OCI-LY7 (cell line): ENCODE measurements at regions not wholly inside any gene's neighbourhood (a gene's known extent, or its start where the extent isn't known, plus 50 kb on each side); places are given as distances from the start of the nearest gene placed in this dataset.
"Not testable (repeated sequence)": the region's sequence is repeated elsewhere in the genome, so short reads cannot be mapped to it uniquely, and the experiment has no call there.

Source experiments
- BruUV-seq: library from RNA; stranded (reverse); fragments of 400-500 nt; replicated peaks from 2 replicates; lab custom pipeline; 2021; lab: Mats Ljungman, UMichigan
- CTCF ChIA-PET: fragments of 300-600 bp; sonication (Branson Sonifier 250); formaldehyde crosslinking; loops from one replicate; lab custom pipeline; 2022; ENCODE audit warnings: antibody characterized with exemption; ENCODE audit not compliant: unreplicated experiment; lab: Charles Lee
- POLR2A ChIA-PET: fragments of 300-600 bp; sonication (Branson Sonifier 250); formaldehyde crosslinking; loops from one replicate; lab custom pipeline; 2022; ENCODE audit warnings: antibody characterized with exemption; lab: Charles Lee
- DNase-seq: peaks from one replicate; pipeline ENCODE4 v3.0.0-alpha.2; 2015; ENCODE audit warnings: low spot score
- H2AFZ ChIP-seq: fragments of 200-600 bp; sonication (generic), shearing (Covaris generic); 2 replicates; pipeline ENCODE4 v1.6.1; 2014; ENCODE audit warnings: mild to moderate bottlenecking, antibody characterized with exemption, low read length, moderate library complexity
- H3K27ac ChIP-seq: fragments of 200-600 bp; sonication (generic); 2 replicates; pipeline ENCODE4 v1.5.1; 2014; ENCODE audit warnings: mixed run types, low read depth, mild to moderate bottlenecking, moderate library complexity, low read length, inconsistent platforms; ENCODE audit not compliant: poor library complexity, severe bottlenecking
- H3K36me3 ChIP-seq: fragments of 200-600 bp; sonication (generic); 2 replicates; pipeline ENCODE4 v1.6.1; 2014; ENCODE audit warnings: mild to moderate bottlenecking, antibody characterized with exemption, low read length, moderate library complexity, mixed read lengths; ENCODE audit not compliant: insufficient read depth
- H3K4me1 ChIP-seq: fragments of 200-600 bp; sonication (generic); 2 replicates; pipeline ENCODE4 v1.5.1; 2014; ENCODE audit warnings: mild to moderate bottlenecking, low read length; ENCODE audit not compliant: insufficient read depth, poor library complexity, severe bottlenecking
- H3K4me2 ChIP-seq: fragments of 200-600 bp; sonication (generic); 2 replicates; pipeline ENCODE4 v1.6.1; 2014; ENCODE audit warnings: mild to moderate bottlenecking, low read length
- H3K4me3 ChIP-seq: fragments of 200-600 bp; sonication (generic); 2 replicates; pipeline ENCODE4 v1.5.1; 2014; ENCODE audit warnings: mild to moderate bottlenecking, low read depth, low read length; ENCODE audit not compliant: poor library complexity, severe bottlenecking
- H3K79me2 ChIP-seq: fragments of 200-600 bp; sonication (generic); 2 replicates; pipeline ENCODE4 v1.6.1; 2016; ENCODE audit warnings: low read depth, mild to moderate bottlenecking, low read length, moderate library complexity, mixed read lengths; ENCODE audit not compliant: insufficient read depth
- H3K9me2 ChIP-seq: fragments of 200-600 bp; sonication (generic); 2 replicates; pipeline ENCODE4 v1.6.1; 2016; ENCODE audit warnings: mild to moderate bottlenecking, low read length, mixed read lengths; ENCODE audit not compliant: insufficient read depth
- H3K9me3 ChIP-seq: fragments of 200-600 bp; sonication (generic); 2 replicates; pipeline ENCODE4 v1.6.1; 2014; ENCODE audit warnings: mild to moderate bottlenecking, mixed run types, low read length, mixed read lengths
- H4K20me1 ChIP-seq: fragments of 200-600 bp; sonication (generic); 2 replicates; pipeline ENCODE4 v1.6.1; 2014; ENCODE audit warnings: mild to moderate bottlenecking, antibody characterized with exemption, low read length, moderate library complexity, mixed read lengths; ENCODE audit not compliant: insufficient read depth
- EZH2phosphoT487 ChIP-seq: fragments of 200-600 bp; sonication (generic); IDR thresholded peaks from 2 replicates; pipeline ENCODE4 v1.6.1; 2018; ENCODE audit warnings: low read depth, borderline replicate concordance, mild to moderate bottlenecking, mixed run types, antibody characterized with exemption, low read length, moderate library complexity, mixed read lengths
- intact Hi-C: fragments of 100-400 bp; cut with micrococcal nuclease; formaldehyde crosslinking; loops from one replicate; pipeline ENCODE4 v1.10.0; 2022; ENCODE audit not compliant: unreplicated experiment
- TF ChIP-seq, protein P1 (sequence below): fragments of 200-600 bp; sonication (generic); conservative IDR thresholded peaks from 2 replicates; pipeline ENCODE4 v1.5.1; 2014; ENCODE audit warnings: mild to moderate bottlenecking, antibody characterized with exemption, low read length, moderate library complexity, mixed read lengths

DNA sequence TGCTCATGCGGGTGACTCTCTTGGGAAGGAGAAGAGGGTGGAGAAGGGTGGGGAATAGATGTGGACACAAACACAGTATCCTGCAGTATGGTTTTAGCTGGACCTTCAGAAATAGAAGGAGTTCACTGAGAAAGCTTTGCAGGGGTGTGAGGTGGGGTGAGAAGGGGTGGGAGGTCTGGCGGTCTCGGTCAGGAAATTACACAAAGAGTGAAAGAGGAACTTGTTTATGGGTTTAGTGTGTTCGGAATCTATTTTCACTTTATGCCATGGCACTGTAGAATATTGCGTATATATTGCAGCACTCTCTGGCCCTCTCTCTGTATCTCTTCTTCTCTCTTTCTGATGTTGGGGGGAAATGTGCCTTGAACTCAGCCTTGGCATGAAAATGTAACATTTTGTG, 148.2 kb upstream of the GOT2 start:
- POLR2A ChIA-PET: interaction anchor here (0.9 kb wide), 1 partner anchor 20 kb away, joined by 3 read pairs; no protein-coding TSS in a partner anchor
- BruUV-seq: no TSS peak
- no peaks in the 10 kb centered on the region for H4K20me1 ChIP-seq

DNA sequence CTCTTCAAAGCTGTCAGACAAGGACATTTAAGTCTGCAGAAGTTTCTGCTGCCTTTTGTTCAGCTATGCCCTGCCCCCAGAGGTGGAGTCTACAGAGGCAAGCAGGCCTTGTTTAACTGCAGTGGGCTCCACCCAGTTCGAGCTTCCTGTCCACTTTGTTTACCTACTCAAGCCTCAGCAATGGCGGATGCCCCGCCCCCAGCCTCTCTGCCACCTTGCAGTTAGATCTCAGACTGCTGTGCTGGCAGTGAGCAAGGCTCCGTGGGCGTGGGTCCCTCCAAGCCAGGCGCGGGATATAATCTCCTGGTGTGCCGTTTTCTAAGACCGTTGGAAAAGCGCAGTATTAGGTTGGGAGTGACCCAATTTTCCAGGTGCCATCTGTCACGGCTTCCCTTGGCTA, 144.5 kb upstream of the GOT2 start:
- H3K4me3 ChIP-seq, H3K4me2 ChIP-seq, CTCF ChIA-PET, H3K36me3 ChIP-seq, H3K4me1 ChIP-seq, H3K79me2 ChIP-seq, DNase-seq, POLR2A ChIA-PET, H3K9me3 ChIP-seq, H4K20me1 ChIP-seq, intact Hi-C loops, BruUV-seq, H3K27ac ChIP-seq, H2AFZ ChIP-seq, H3K9me2 ChIP-seq: not testable (repeated sequence)

More for the DNA sequence above, 148.2 kb upstream of the GOT2 start:
- Histone ChIP-seq H3K36me3 (no peaks in the 10 kb centered on the region), H3K4me3 (no peak overlapping the region), H2AFZ (no peak overlapping the region), H3K79me2 (no peaks in the 10 kb centered on the region), H3K27ac (no peak overlapping the region), H3K4me1 (no peaks in the 10 kb centered on the region), H3K9me3 (no peaks in the 10 kb centered on the region), H3K9me2 (no peaks in the 10 kb centered on the region), H3K4me2 (no peak overlapping the region)
- intact Hi-C loops: no loop called here
- CTCF ChIA-PET: no interaction called here
- TF ChIP-seq, protein P1, sequence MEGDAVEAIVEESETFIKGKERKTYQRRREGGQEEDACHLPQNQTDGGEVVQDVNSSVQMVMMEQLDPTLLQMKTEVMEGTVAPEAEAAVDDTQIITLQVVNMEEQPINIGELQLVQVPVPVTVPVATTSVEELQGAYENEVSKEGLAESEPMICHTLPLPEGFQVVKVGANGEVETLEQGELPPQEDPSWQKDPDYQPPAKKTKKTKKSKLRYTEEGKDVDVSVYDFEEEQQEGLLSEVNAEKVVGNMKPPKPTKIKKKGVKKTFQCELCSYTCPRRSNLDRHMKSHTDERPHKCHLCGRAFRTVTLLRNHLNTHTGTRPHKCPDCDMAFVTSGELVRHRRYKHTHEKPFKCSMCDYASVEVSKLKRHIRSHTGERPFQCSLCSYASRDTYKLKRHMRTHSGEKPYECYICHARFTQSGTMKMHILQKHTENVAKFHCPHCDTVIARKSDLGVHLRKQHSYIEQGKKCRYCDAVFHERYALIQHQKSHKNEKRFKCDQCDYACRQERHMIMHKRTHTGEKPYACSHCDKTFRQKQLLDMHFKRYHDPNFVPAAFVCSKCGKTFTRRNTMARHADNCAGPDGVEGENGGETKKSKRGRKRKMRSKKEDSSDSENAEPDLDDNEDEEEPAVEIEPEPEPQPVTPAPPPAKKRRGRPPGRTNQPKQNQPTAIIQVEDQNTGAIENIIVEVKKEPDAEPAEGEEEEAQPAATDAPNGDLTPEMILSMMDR: no peak
- TF ChIP-seq EZH2phosphoT487: no peak
- no peak for DNase-seq

DNA sequence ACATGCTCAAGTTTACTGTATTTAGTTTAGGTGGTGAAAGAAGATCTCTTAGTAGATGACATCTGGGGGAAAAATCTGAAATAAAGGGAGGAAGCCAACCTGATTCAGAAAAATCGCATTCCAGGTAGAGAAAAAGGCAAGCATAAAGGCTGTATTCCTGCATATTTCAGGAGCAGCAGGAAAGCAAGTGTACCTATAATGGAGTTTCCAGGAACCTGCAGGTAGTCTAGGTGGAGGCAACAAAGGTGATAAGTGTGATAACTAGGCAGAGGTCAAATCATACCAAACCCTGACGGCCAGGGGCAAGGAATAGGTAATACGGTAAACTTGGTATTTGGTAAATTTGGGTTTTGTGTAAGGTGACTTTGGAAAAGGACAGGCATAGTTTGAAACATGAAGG, 132.8 kb upstream of the GOT2 start:
- Histone ChIP-seq H3K4me2 (no peak overlapping the region), H2AFZ (no peak overlapping the region), H3K4me3 (no peak overlapping the region), H3K79me2 (no peaks in the 10 kb centered on the region), H3K36me3 (no peaks in the 10 kb centered on the region), H4K20me1 (no peaks in the 10 kb centered on the region), H3K4me1 (no peaks in the 10 kb centered on the region), H3K9me3 (no peaks in the 10 kb centered on the region), H3K9me2 (no peaks in the 10 kb centered on the region), H3K27ac (no peak overlapping the region)
- intact Hi-C loops: no loop called here
- TF ChIP-seq, protein P1: no peak
- TF ChIP-seq EZH2phosphoT487: no peak
- POLR2A ChIA-PET: no interaction called here
- CTCF ChIA-PET: no interaction called here
- no TSS peak for BruUV-seq
- DNase-seq: no peak
